ENCODE measurements at regions not wholly inside any gene's neighbourhood (a gene's known extent, or its start where the extent isn't known, plus 50 kb on each side); places are given as distances from the start of the nearest gene placed in this dataset.

DNA sequence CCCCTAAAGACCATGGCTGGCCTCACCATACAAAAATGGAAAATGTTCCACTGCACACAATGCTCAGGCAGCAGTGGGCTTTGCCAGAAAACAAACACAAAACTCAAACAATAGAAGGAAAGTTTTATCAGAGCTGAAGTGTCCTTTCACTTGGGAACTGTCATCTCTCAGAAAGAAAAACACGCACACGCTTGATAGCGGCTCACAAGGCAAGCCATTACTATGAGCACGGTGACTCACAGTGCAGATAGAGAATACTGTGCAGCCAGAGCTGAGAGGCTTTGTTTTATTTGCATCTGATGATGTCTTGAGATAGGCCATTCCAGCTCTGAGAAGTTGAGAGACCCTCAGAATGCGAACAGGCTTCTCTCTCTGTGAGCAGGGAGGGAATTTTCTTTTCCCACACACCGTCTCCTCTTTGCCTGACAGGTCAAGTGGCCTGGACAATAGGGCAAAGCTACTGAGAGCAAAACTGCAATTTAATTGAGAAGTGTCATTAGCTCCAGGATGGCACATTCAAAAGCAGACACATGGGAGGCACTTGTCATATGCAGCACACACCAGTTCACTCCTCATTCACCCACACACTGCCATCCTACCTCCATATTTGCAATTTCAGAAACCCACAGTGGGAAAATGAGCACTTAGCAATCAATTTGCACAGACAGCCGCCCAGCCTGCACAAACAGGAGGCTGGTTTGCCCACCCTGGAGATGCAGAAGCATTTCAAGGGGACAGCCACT lies 236.6 kb downstream of the SS18 start:
- TF ChIP-seq POLR2A (IDR thresholded peaks at IDR 0.05) (no peak), POLR2AphosphoS5 (IDR thresholded peaks at IDR 0.05) (no peak), EP300 (IDR thresholded peaks at IDR 0.05; ENCODE audit: low read depth) (no peak)
- TF ChIP-seq, protein P1, sequence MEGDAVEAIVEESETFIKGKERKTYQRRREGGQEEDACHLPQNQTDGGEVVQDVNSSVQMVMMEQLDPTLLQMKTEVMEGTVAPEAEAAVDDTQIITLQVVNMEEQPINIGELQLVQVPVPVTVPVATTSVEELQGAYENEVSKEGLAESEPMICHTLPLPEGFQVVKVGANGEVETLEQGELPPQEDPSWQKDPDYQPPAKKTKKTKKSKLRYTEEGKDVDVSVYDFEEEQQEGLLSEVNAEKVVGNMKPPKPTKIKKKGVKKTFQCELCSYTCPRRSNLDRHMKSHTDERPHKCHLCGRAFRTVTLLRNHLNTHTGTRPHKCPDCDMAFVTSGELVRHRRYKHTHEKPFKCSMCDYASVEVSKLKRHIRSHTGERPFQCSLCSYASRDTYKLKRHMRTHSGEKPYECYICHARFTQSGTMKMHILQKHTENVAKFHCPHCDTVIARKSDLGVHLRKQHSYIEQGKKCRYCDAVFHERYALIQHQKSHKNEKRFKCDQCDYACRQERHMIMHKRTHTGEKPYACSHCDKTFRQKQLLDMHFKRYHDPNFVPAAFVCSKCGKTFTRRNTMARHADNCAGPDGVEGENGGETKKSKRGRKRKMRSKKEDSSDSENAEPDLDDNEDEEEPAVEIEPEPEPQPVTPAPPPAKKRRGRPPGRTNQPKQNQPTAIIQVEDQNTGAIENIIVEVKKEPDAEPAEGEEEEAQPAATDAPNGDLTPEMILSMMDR (IDR thresholded peaks at IDR 0.05) = no peak

All from transverse colon (tissue), 4 donors.